ENCODE measurements at regions not wholly inside any gene's neighbourhood (a gene's known extent, or its start where the extent isn't known, plus 50 kb on each side); places are given as distances from the start of the nearest gene placed in this dataset.

- 31 to 78% (median 37%) methylated on average over 3 of the region's 3 CpGs for WGBS, 3 donors
- ATAC-seq, result no peak
- H3K36me3 ChIP-seq (ENCODE audit: insufficient read depth in 1 of 2, low read depth in 1 of 2), result no peaks in the 10 kb centered on the region
Observed at GRCh38 chr18:72948439-72948838, 80.7 kb upstream of the NETO1 start.

GRCh38 chr18:72942766-72943165, 75.0 kb upstream of the NETO1 start:
- Histone ChIP-seq H3K9me3 (no peaks in the 10 kb centered on the region), H3K4me1 (no peaks in the 10 kb centered on the region), H3K27me3 (ENCODE audit: insufficient read depth in 3 of 3, low read length in 2 of 3) (no peaks in the 10 kb centered on the region), H3K4me3 (no peak overlapping the region), H3K27ac (no peak overlapping the region), H3K36me3 (ENCODE audit: insufficient read depth in 1 of 2, low read depth in 1 of 2) (no peaks in the 10 kb centered on the region)
- intact Hi-C loops (cut with DNase I), result loop anchor here in 1 of 2 donors (10.0 kb wide), 1 partner anchor 58 kb away; no protein-coding TSS in a partner anchor
- no peak for DNase-seq
- ATAC-seq, result no peak
- WGBS, 3 donors, result 91 to 93% (median 92%) methylated on average over 2 of the region's 2 CpGs
- TF ChIP-seq CTCF (IDR thresholded peaks at IDR 0.05), result no peak

More at GRCh38 chr18:72948439-72948838, 80.7 kb upstream of the NETO1 start:
- Histone ChIP-seq H3K4me1 (no peaks in the 10 kb centered on the region), H3K9me3 (no peaks in the 10 kb centered on the region), H3K4me3 (no peak overlapping the region), H3K27me3 (ENCODE audit: insufficient read depth in 3 of 3, low read length in 2 of 3) (no peaks in the 10 kb centered on the region), H3K27ac (no peak overlapping the region)
- intact Hi-C loops (cut with DNase I), result loop anchor here in 1 of 2 donors (10.0 kb wide), 1 partner anchor 64 kb away; no protein-coding TSS in a partner anchor
- DNase-seq, result no peak
- no peak for TF ChIP-seq CTCF (IDR thresholded peaks at IDR 0.05)

GRCh38 chr18:72940986-72941385, 73.2 kb upstream of the NETO1 start:
- H3K27ac ChIP-seq, result no peak overlapping the region
- intact Hi-C loops (cut with DNase I), result loop anchor here in 1 of 2 donors (10.0 kb wide), 1 partner anchor 56 kb away; no protein-coding TSS in a partner anchor
- TF ChIP-seq CTCF (IDR thresholded peaks at IDR 0.05), result no peak
- H3K9me3 ChIP-seq, result no peaks in the 10 kb centered on the region
- H3K4me3 ChIP-seq, result no peak overlapping the region
- DNase-seq, result no peak
- no peak for ATAC-seq
- no peaks in the 10 kb centered on the region for H3K27me3 ChIP-seq (ENCODE audit: insufficient read depth in 3 of 3, low read length in 2 of 3)
- no peaks in the 10 kb centered on the region for H3K36me3 ChIP-seq (ENCODE audit: insufficient read depth in 1 of 2, low read depth in 1 of 2)
- no peaks in the 10 kb centered on the region for H3K4me1 ChIP-seq
- 22 to 39% (median 32%) methylated on average over 4 of the region's 4 CpGs for WGBS, 3 donors

- no peak overlapping the region for H3K27ac ChIP-seq
- WGBS, 3 donors, result 80 to 97% (median 97%) methylated on average over 3 of the region's 3 CpGs
Observed at GRCh38 chr18:72940509-72940908, 72.7 kb upstream of the NETO1 start.

More at GRCh38 chr18:72940509-72940908, 72.7 kb upstream of the NETO1 start:
- no peaks in the 10 kb centered on the region for H3K36me3 ChIP-seq (ENCODE audit: insufficient read depth in 1 of 2, low read depth in 1 of 2)
- no peaks in the 10 kb centered on the region for H3K4me1 ChIP-seq
- no peaks in the 10 kb centered on the region for H3K9me3 ChIP-seq
- ATAC-seq (no peak), DNase-seq (no peak)
- intact Hi-C loops (cut with DNase I), result loop anchor here in 1 of 2 donors (10.0 kb wide), 1 partner anchor 56 kb away; no protein-coding TSS in a partner anchor
- TF ChIP-seq CTCF (IDR thresholded peaks at IDR 0.05), result no peak
- H3K4me3 ChIP-seq, result no peak overlapping the region
- no peaks in the 10 kb centered on the region for H3K27me3 ChIP-seq (ENCODE audit: insufficient read depth in 3 of 3, low read length in 2 of 3)
